ENCODE measurements at regions not wholly inside any gene's neighbourhood (a gene's known extent, or its start where the extent isn't known, plus 50 kb on each side); places are given as distances from the start of the nearest gene placed in this dataset.

DNA sequence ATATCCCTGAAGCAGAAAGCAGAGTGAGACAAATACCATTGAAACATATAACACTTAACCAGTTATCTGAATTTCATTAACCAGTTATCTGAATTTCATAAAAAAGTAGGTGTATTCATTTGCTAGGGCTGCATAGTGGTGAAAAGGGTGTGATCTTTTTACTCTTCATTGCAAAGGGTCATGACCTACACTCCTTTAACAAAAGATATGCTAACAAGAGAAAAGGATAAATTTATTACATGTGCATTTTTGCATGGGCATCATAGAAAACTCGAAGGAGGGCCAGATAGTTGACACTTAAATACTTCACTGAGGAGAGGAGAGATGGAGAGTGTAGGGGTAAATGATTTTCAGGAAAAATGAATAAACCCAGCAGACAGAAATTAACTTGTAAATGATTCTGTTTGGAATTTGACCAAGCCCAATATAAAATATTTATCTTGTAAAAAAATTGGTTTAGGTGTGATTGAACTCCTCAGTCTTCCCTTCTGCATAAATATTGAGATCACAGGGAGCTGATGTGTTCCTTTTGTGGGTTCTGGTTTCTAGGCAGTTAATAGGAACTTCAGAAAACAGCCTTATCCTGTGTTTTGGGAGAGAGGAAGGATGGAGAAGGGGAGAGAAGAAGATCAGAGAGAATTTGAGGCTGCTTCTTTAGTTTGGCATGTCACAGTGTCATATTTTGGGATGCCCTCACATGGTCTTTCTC is 372.5 kb upstream of the SYT4 start:
- TF ChIP-seq, protein P1, sequence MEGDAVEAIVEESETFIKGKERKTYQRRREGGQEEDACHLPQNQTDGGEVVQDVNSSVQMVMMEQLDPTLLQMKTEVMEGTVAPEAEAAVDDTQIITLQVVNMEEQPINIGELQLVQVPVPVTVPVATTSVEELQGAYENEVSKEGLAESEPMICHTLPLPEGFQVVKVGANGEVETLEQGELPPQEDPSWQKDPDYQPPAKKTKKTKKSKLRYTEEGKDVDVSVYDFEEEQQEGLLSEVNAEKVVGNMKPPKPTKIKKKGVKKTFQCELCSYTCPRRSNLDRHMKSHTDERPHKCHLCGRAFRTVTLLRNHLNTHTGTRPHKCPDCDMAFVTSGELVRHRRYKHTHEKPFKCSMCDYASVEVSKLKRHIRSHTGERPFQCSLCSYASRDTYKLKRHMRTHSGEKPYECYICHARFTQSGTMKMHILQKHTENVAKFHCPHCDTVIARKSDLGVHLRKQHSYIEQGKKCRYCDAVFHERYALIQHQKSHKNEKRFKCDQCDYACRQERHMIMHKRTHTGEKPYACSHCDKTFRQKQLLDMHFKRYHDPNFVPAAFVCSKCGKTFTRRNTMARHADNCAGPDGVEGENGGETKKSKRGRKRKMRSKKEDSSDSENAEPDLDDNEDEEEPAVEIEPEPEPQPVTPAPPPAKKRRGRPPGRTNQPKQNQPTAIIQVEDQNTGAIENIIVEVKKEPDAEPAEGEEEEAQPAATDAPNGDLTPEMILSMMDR (IDR thresholded peaks at IDR 0.05) = no peak
- ATAC-seq (ENCODE audit: low FRiP score) = no peak
- no peak for DNase-seq (ENCODE audit: low spot score)

DNA sequence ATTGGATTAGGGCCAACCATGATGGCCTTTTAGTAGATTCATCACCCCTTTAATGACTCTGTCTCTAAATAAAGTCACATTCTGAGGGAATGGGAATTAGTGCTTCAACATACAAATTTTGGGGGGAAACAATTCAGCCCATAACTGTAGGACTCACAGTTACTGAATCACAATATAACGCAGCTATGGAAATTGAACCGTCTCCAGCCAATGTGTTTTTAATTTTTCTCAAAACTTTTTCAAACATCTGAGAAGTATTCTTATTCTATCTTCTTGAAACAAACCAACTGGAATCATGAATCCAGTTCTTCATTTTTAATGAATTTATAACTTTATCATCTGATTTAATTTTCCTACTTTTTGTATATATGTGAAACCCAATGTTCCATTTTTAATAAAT is 373.1 kb upstream of the SYT4 start:
- ATAC-seq (ENCODE audit: low FRiP score) = no peak
- DNase-seq (ENCODE audit: low spot score) = no peak
- TF ChIP-seq, protein P1 (IDR thresholded peaks at IDR 0.05) = no peak

DNA sequence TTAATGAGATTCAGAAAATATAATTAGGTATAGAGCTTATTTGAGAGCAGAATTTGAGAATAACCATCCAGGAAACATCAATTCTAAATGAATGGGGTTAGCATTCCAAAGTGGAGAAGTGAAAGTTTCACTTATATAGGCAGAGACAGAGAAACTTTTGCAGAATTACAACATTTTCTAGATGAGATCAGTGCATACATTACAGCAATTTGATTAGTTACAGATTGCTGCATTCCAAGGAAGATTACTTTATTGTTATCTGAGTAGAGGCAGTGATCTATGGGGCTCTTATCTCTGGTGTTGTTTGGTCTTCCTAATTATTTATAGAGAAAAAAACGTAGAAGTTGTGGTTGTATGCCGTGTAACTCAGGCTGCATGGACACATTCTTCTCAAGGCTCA is 373.8 kb upstream of the SYT4 start:
- ATAC-seq (ENCODE audit: low FRiP score) (no peak), DNase-seq (ENCODE audit: low spot score) (no peak)
- TF ChIP-seq, protein P1 (IDR thresholded peaks at IDR 0.05) = no peak

DNA sequence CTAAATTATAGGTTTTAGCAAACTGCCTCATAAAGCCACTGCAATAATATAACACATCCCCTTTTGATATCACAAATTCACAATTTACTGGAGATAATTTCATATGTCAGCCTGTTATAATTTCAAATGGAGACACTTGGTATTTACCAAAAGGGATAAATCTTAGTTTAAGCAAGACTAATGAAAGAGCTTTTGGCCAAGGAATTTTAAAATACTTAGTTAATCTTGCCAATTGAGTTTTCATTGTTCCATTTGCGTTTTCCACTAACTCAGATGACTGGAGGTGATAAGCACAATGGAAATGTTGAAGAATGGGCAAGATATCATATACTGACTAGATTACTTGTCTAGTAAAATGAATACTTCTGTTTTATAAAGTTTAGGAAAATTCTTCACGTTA is 379.3 kb upstream of the SYT4 start:
- TF ChIP-seq, protein P1 (IDR thresholded peaks at IDR 0.05) = no peak
- DNase-seq (ENCODE audit: low spot score) (no peak), ATAC-seq (ENCODE audit: low FRiP score) (no peak)

DNA sequence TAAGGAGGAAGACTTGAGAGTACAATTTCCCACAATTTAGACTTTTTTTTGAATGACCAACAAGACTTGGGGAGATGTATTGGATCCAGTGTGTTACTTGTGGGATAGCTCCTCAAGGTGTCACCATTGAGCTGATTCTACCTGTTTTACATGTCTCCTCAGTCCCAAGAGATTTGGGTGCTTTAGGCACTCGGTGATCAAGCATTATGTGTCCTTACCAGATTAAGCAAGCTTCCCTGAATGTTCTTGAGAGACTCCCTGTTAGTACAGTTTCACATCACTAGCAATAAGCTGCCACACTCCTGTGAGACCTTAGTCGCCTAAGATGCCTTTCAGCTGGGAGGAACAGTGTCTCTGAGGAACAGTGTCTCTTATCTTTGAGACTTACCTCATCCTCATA is 384.3 kb upstream of the SYT4 start:
- TF ChIP-seq, protein P1 (IDR thresholded peaks at IDR 0.05) = no peak
- DNase-seq (ENCODE audit: low spot score) (no peak), ATAC-seq (ENCODE audit: low FRiP score) (no peak)

DNA sequence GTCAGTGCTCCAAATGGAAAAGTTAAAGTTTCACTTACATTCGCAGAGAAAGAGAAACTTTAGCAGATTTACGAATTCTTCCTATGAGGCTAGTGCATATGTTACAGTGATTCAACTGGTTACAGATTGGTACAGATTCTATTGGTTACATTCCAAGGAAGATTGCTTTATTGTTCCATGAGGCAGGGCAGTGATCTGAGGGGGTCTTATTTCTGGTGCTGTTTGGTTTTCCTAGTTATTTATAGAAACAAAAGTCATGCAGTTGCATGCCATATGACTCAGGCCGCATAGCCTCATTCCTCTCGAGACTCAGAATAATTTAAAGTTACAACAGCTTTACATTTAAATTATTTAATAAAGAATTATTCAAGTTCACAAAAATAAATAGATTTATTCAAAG is 385.4 kb upstream of the SYT4 start:
- no peak for DNase-seq (ENCODE audit: low spot score)
- ATAC-seq (ENCODE audit: low FRiP score) = no peak

DNA sequence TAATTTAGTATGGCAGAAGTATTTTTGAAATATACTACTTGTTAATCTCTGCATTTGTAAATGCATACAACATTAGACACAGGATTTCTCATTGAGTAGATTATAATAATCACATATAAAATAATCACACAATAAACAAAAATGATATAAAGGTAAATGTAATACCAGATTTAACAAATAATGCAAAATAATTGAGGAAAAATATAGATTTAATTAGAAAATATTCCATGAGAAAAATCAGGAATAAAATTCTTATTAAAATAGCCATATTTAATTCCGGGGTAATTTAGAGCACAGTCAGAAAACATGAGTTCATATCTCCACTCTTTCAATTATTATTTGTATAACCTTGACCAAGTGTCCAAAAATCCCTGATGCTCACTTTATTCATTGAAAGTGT is 385.9 kb upstream of the SYT4 start:
- no peak for DNase-seq (ENCODE audit: low spot score)
- no peak for ATAC-seq (ENCODE audit: low FRiP score)
- TF ChIP-seq, protein P1 (IDR thresholded peaks at IDR 0.05) = no peak

More for the DNA sequence above, 385.4 kb upstream of the SYT4 start:
- TF ChIP-seq, protein P1 (IDR thresholded peaks at IDR 0.05) = no peak

Measured in omental fat pad (tissue), 3 donors.